ENCODE measurements at regions not wholly inside any gene's neighbourhood (a gene's known extent, or its start where the extent isn't known, plus 50 kb on each side); places are given as distances from the start of the nearest gene placed in this dataset.

- Mint-ChIP-seq H3K4me1 (ENCODE audit: unreplicated experiment) (peaks cover 3% of the 10 kb centered on the region), H3K27ac (ENCODE audit: unreplicated experiment) (no peak overlapping the region), H3K27me3 (ENCODE audit: unreplicated experiment) (peaks cover 5% of the 10 kb centered on the region), H3K4me3 (ENCODE audit: unreplicated experiment) (no peak overlapping the region), H3K36me3 (ENCODE audit: low read depth, unreplicated experiment) (no peaks in the 10 kb centered on the region), H3K9me3 (ENCODE audit: unreplicated experiment) (no peaks in the 10 kb centered on the region)
- DNase-seq (ENCODE audit: low spot score), result no peak
- TF ChIP-seq CTCF (IDR thresholded peaks at IDR 0.05; ENCODE audit: unreplicated experiment), result no peak
These were observed 89.6 kb downstream of the FAM43A start for GRCh38 chr3:194775266-194775665.

GRCh38 chr3:194775731-194776130 is 90.0 kb downstream of the FAM43A start:
- no peak for TF ChIP-seq CTCF (IDR thresholded peaks at IDR 0.05; ENCODE audit: unreplicated experiment)
- no peak overlapping the region for H3K27ac Mint-ChIP-seq (ENCODE audit: unreplicated experiment)
- H3K9me3 Mint-ChIP-seq (ENCODE audit: unreplicated experiment), result no peaks in the 10 kb centered on the region
- peaks cover 3% of the 10 kb centered on the region for H3K4me1 Mint-ChIP-seq (ENCODE audit: unreplicated experiment)
- no peaks in the 10 kb centered on the region for H3K36me3 Mint-ChIP-seq (ENCODE audit: low read depth, unreplicated experiment)
- no peak for DNase-seq (ENCODE audit: low spot score)
- H3K4me3 Mint-ChIP-seq (ENCODE audit: unreplicated experiment), result no peak overlapping the region
- H3K27me3 Mint-ChIP-seq (ENCODE audit: unreplicated experiment), result peaks cover 5% of the 10 kb centered on the region

- peaks cover 3% of the 10 kb centered on the region for H3K36me3 Mint-ChIP-seq (ENCODE audit: low read depth, unreplicated experiment)
- DNase-seq (ENCODE audit: low spot score), result no peak
- H3K4me3 Mint-ChIP-seq (ENCODE audit: unreplicated experiment), result no peak overlapping the region
- H3K4me1 Mint-ChIP-seq (ENCODE audit: unreplicated experiment), result peaks cover 3% of the 10 kb centered on the region
- no peak overlapping the region for H3K27ac Mint-ChIP-seq (ENCODE audit: unreplicated experiment)
- no peaks in the 10 kb centered on the region for H3K9me3 Mint-ChIP-seq (ENCODE audit: unreplicated experiment)
- no peak for TF ChIP-seq CTCF (IDR thresholded peaks at IDR 0.05; ENCODE audit: unreplicated experiment)
- peaks cover 3% of the 10 kb centered on the region for H3K27me3 Mint-ChIP-seq (ENCODE audit: unreplicated experiment)
These were observed 92.0 kb downstream of the FAM43A start for GRCh38 chr3:194777729-194778128.

GRCh38 chr3:194779729-194780224 is 94.1 kb downstream of the FAM43A start:
- Mint-ChIP-seq H3K27me3 (ENCODE audit: unreplicated experiment) (peaks cover 1% of the 10 kb centered on the region), H3K4me1 (ENCODE audit: unreplicated experiment) (no peaks in the 10 kb centered on the region), H3K4me3 (ENCODE audit: unreplicated experiment) (no peak overlapping the region), H3K9me3 (ENCODE audit: unreplicated experiment) (no peaks in the 10 kb centered on the region), H3K36me3 (ENCODE audit: low read depth, unreplicated experiment) (peaks cover 3% of the 10 kb centered on the region), H3K27ac (ENCODE audit: unreplicated experiment) (no peak overlapping the region)
- TF ChIP-seq CTCF (IDR thresholded peaks at IDR 0.05; ENCODE audit: unreplicated experiment), result no peak
- no peak for DNase-seq (ENCODE audit: low spot score)

- Mint-ChIP-seq H3K36me3 (ENCODE audit: low read depth, unreplicated experiment) (peaks cover 3% of the 10 kb centered on the region), H3K27ac (ENCODE audit: unreplicated experiment) (no peak overlapping the region), H3K4me1 (ENCODE audit: unreplicated experiment) (no peaks in the 10 kb centered on the region), H3K27me3 (ENCODE audit: unreplicated experiment) (peaks cover 1% of the 10 kb centered on the region), H3K9me3 (ENCODE audit: unreplicated experiment) (no peaks in the 10 kb centered on the region), H3K4me3 (ENCODE audit: unreplicated experiment) (no peak overlapping the region)
- no peak for DNase-seq (ENCODE audit: low spot score)
- TF ChIP-seq CTCF (IDR thresholded peaks at IDR 0.05; ENCODE audit: unreplicated experiment), result no peak
These were observed 95.0 kb downstream of the FAM43A start for GRCh38 chr3:194780706-194781105.

Measured in endothelial cell (in vitro differentiated cells).